Lung (tissue), 11 donors: ENCODE measurements at regions not wholly inside any gene's neighbourhood (a gene's known extent, or its start where the extent isn't known, plus 50 kb on each side); places are given as distances from the start of the nearest gene placed in this dataset.

Experiments used
- ATAC-seq: fragments of 200-7000 bp; cut with Tn5 transposase; one replicate; pipeline ENCODE4 v1.9.1; 2020; ENCODE audit warnings: moderate number of reproducible peaks; ENCODE audit not compliant: insufficient read depth, low FRiP score
- DNase-seq, 3 donors: peaks; one replicate each; pipeline ENCODE4 v3.0.0-alpha.2; 2013 to 2017
- H3K27ac ChIP-seq, 2 donors: one replicate each; pipeline ENCODE4 v1.5.1; 2013; ENCODE audit warnings: mild to moderate bottlenecking in 2 of 2, moderate library complexity in 2 of 2, control low read depth in 1 of 2, inconsistent platforms in 1 of 2, low read depth in 1 of 2, low read length in 1 of 2
- H3K27me3 ChIP-seq, 3 donors: one replicate each; pipeline ENCODE4 v1.5.1; 2013; ENCODE audit warnings: low read length in 2 of 3; ENCODE audit not compliant: control insufficient read depth in 3 of 3, insufficient read depth in 3 of 3
- H3K36me3 ChIP-seq, 4 donors: one replicate each; pipeline ENCODE4 v1.5.1; 2013; ENCODE audit warnings: low read length in 4 of 4, mild to moderate bottlenecking in 1 of 4, moderate library complexity in 1 of 4; ENCODE audit not compliant: control insufficient read depth in 4 of 4, insufficient read depth in 4 of 4
- H3K4me1 ChIP-seq, 5 donors: one replicate each; pipeline ENCODE4 v1.5.1; 2013; ENCODE audit warnings: low read length in 5 of 5, mild to moderate bottlenecking in 2 of 5, moderate library complexity in 1 of 5; ENCODE audit not compliant: control insufficient read depth in 5 of 5, insufficient read depth in 5 of 5
- H3K4me3 ChIP-seq: one replicate; pipeline ENCODE4 v1.5.1; 2013; ENCODE audit warnings: mild to moderate bottlenecking, control low read depth, moderate library complexity
- H3K9ac ChIP-seq, 2 donors: one replicate each; pipeline ENCODE4 v1.5.1; 2013; ENCODE audit warnings: low read length in 2 of 2, control low read depth in 1 of 2; ENCODE audit not compliant: insufficient read depth in 1 of 2
- H3K9me3 ChIP-seq, 4 donors: one replicate each; pipeline ENCODE4 v1.5.1; 2013; ENCODE audit warnings: low read length in 3 of 4, mild to moderate bottlenecking in 1 of 4, moderate library complexity in 1 of 4; ENCODE audit not compliant: control insufficient read depth in 4 of 4, insufficient read depth in 3 of 4
- WGBS, 2 donors: extraction: QIAGEN DNeasy Blood & Tissue Kit; methylation state at CpG; one replicate each; pipeline ENCODE4 v1.1.7; 2013; 5-methylcytosine and 5-hydroxymethylcytosine counted together
- TF ChIP-seq, protein P1 (sequence below): IDR thresholded peaks from 2 replicates; pipeline ENCODE4 v1.5.1; 2012; ENCODE audit warnings: mild to moderate bottlenecking; ENCODE audit errors: control extremely low read depth, extremely low read depth
- donor health status: control.
- donor health status: control.
- donor health status: Bipolar disorder and iron deficiency.
- donor health status: healthy.
- donor health status: DM: yes; HTN: yes; CAD: no.

GRCh38 chr6:148137652-148138051 lies 205.0 kb upstream of the SASH1 start:
- TF ChIP-seq, protein P1, sequence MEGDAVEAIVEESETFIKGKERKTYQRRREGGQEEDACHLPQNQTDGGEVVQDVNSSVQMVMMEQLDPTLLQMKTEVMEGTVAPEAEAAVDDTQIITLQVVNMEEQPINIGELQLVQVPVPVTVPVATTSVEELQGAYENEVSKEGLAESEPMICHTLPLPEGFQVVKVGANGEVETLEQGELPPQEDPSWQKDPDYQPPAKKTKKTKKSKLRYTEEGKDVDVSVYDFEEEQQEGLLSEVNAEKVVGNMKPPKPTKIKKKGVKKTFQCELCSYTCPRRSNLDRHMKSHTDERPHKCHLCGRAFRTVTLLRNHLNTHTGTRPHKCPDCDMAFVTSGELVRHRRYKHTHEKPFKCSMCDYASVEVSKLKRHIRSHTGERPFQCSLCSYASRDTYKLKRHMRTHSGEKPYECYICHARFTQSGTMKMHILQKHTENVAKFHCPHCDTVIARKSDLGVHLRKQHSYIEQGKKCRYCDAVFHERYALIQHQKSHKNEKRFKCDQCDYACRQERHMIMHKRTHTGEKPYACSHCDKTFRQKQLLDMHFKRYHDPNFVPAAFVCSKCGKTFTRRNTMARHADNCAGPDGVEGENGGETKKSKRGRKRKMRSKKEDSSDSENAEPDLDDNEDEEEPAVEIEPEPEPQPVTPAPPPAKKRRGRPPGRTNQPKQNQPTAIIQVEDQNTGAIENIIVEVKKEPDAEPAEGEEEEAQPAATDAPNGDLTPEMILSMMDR = no peak
- Histone ChIP-seq H3K4me1 (peaks cover 0 to 40% (median 3%) of the 10 kb centered on the region in 5 donors), H3K9ac (no peak overlapping the region), H3K27me3 (no peaks in the 10 kb centered on the region), H3K36me3 (no peaks in the 10 kb centered on the region), H3K4me3 (no peak overlapping the region), H3K9me3 (peaks cover 0 to 4% (median 0%) of the 10 kb centered on the region in 4 donors), H3K27ac (no peak overlapping the region)
- DNase-seq (no peak), ATAC-seq (no peak)
- 90 to 100% methylated on average over 1 of the region's 1 CpG for WGBS, 2 donors

- WGBS, 2 donors = 6 to 38% methylated on average over 1 of the region's 1 CpG
- Histone ChIP-seq H3K36me3 (no peaks in the 10 kb centered on the region), H3K9ac (no peak overlapping the region), H3K4me1 (peaks cover 0 to 39% (median 3%) of the 10 kb centered on the region in 5 donors), H3K4me3 (no peak overlapping the region), H3K27ac (no peak overlapping the region), H3K27me3 (no peaks in the 10 kb centered on the region), H3K9me3 (peaks cover 0 to 4% (median 0%) of the 10 kb centered on the region in 4 donors)
- ATAC-seq (no peak), DNase-seq (peak in 2 of 3 donors; percentile 73 to 78)
- TF ChIP-seq, protein P1 = no peak
Observed at GRCh38 chr6:148138573-148138972, 204.1 kb upstream of the SASH1 start.

GRCh38 chr6:148140772-148141557 lies 201.7 kb upstream of the SASH1 start:
- peaks cover 0 to 16% (median 0%) of the 10 kb centered on the region in 5 donors for H3K4me1 ChIP-seq
- H3K4me3 ChIP-seq = no peak overlapping the region
- WGBS, 2 donors = 79 to 90% methylated on average over 5 of the region's 5 CpGs
- no peak for ATAC-seq
- DNase-seq = no peak
- no peak overlapping the region for H3K27ac ChIP-seq
- no peak overlapping the region for H3K9ac ChIP-seq
- TF ChIP-seq, protein P1 = no peak
- no peaks in the 10 kb centered on the region for H3K27me3 ChIP-seq
- H3K36me3 ChIP-seq = no peaks in the 10 kb centered on the region
- peaks cover 0 to 4% (median 0%) of the 10 kb centered on the region in 4 donors for H3K9me3 ChIP-seq
